H1 (cell line): ENCODE measurements at regions not wholly inside any gene's neighbourhood (a gene's known extent, or its start where the extent isn't known, plus 50 kb on each side); places are given as distances from the start of the nearest gene placed in this dataset.

Experiments
- CTCF ChIA-PET: fragments of 300-600 bp; sonication (Branson Sonifier 250); formaldehyde crosslinking; loops from one replicate; lab custom pipeline; 2021; ENCODE audit not compliant: partially characterized antibody; lab: Charles Lee
- POLR2A ChIA-PET: fragments of 300-600 bp; sonication (Branson Sonifier 250); formaldehyde crosslinking; loops from one replicate; lab custom pipeline; 2021; ENCODE audit warnings: inconsistent platforms; ENCODE audit not compliant: partially characterized antibody; lab: Charles Lee
- DNase-seq, 2 experiments: peaks; one replicate each; pipeline versions ENCODE4 v3.0.0 to v3.0.0-alpha.2; 2010 to 2022; ENCODE audit warnings: low spot score in 2 of 2, low read depth in 1 of 2, mixed read lengths in 1 of 2
- FAIRE-seq: peaks from 2 replicates; lab custom pipeline; 2011; peaks lifted over from hg19 to GRCh38; lab: Jason Lieb, UNC
- H2AFZ ChIP-seq: 2 replicates; pipeline ENCODE4 v1.8.1; 2012; ENCODE audit warnings: low read length, inconsistent platforms
- H2AK5ac ChIP-seq: 2 replicates; pipeline ENCODE4 v1.6.1; 2013; ENCODE audit warnings: low read depth, low read length
- H2BK120ac ChIP-seq: replicated peaks from 2 replicates; pipeline ENCODE3; 2013; ENCODE audit warnings: low read depth, low read length, inconsistent platforms
- H2BK12ac ChIP-seq: 2 replicates; pipeline ENCODE4 v1.6.1; 2013; ENCODE audit warnings: low read depth, low read length
- H2BK15ac ChIP-seq: 2 replicates; pipeline ENCODE4 v1.6.1; 2013; ENCODE audit warnings: low read length
- H2BK20ac ChIP-seq: 2 replicates; pipeline ENCODE4 v1.6.1; 2013; ENCODE audit warnings: low read length
- H2BK5ac ChIP-seq: 2 replicates; pipeline ENCODE4 v1.6.1; 2013; ENCODE audit warnings: low read depth, low read length
- H3K14ac ChIP-seq: 2 replicates; pipeline ENCODE4 v1.6.1; 2013; ENCODE audit warnings: inconsistent platforms; ENCODE audit not compliant: insufficient read length
- H3K18ac ChIP-seq: 2 replicates; pipeline ENCODE4 v1.6.1; 2013; ENCODE audit warnings: low read length; ENCODE audit errors: extremely low read depth
- H3K23ac ChIP-seq: 2 replicates; pipeline ENCODE4 v1.6.1; 2013; ENCODE audit warnings: inconsistent platforms; ENCODE audit not compliant: insufficient read length
- H3K23me2 ChIP-seq: 2 replicates; pipeline ENCODE4 v1.6.1; 2013; ENCODE audit warnings: low read depth, low read length
- H3K27ac ChIP-seq: 2 replicates; pipeline ENCODE4 v1.6.1; 2011; ENCODE audit warnings: low read depth, low read length, inconsistent platforms
- H3K27me3 ChIP-seq, 4 experiments: replicated peaks in 1 of 4; 1 replicate in 1 of 4; 2 replicates in 3 of 4; pipeline versions ENCODE4 v1.6.1 to v1.8.1; 2011 to 2013; ENCODE audit warnings: low read length in 3 of 4, mild to moderate bottlenecking in 3 of 4, inconsistent platforms in 2 of 4, mixed read lengths in 2 of 4, moderate library complexity in 1 of 4; ENCODE audit not compliant: control insufficient read depth in 3 of 4, insufficient read depth in 3 of 4; ENCODE audit errors: extremely low read depth in 1 of 4
- H3K36me3 ChIP-seq, 4 experiments: 2 replicates each; pipeline versions ENCODE4 v1.6.1 to v1.8.1; 2011 to 2013; ENCODE audit warnings: mild to moderate bottlenecking in 4 of 4, low read length in 3 of 4, moderate library complexity in 2 of 4, control low read depth in 1 of 4, inconsistent platforms in 1 of 4; ENCODE audit not compliant: insufficient read depth in 4 of 4, control insufficient read depth in 2 of 4
- H3K4ac ChIP-seq: replicated peaks from 2 replicates; pipeline ENCODE3; 2013; ENCODE audit warnings: low read length, low read depth, mixed read lengths, inconsistent platforms; ENCODE audit not compliant: insufficient read length
- H3K4me1 ChIP-seq, 4 experiments: replicated peaks in 1 of 4; 1 replicate in 1 of 4; 2 replicates in 3 of 4; pipeline versions ENCODE4 v1.6.1 to v1.8.1; 2011 to 2013; ENCODE audit warnings: low read length in 3 of 4, inconsistent platforms in 2 of 4, mixed read lengths in 1 of 4; ENCODE audit not compliant: insufficient read depth in 4 of 4, control insufficient read depth in 3 of 4
- H3K4me2 ChIP-seq, 2 experiments: 2 replicates each; pipeline versions ENCODE4 v1.6.1 to v1.8.1; 2011 to 2013; ENCODE audit warnings: low read depth in 2 of 2, low read length in 2 of 2, control low read depth in 1 of 2, inconsistent platforms in 1 of 2, mild to moderate bottlenecking in 1 of 2; ENCODE audit not compliant: insufficient read depth in 1 of 2
- H3K4me3 ChIP-seq, 4 experiments: fragments of 200-600, 300-600 bp in 1 of 4; sonication (generic), shearing (Covaris generic), sonication (Bioruptor Twin) in 1 of 4; 2 replicates each; pipeline versions ENCODE4 v1.5.1 to v1.8.1; 2011 to 2016; ENCODE audit warnings: low read length in 4 of 4, low read depth in 3 of 4, control low read depth in 2 of 4, inconsistent platforms in 2 of 4, mild to moderate bottlenecking in 2 of 4, mixed read lengths in 1 of 4, moderate library complexity in 1 of 4; ENCODE audit not compliant: insufficient read depth in 2 of 4; ENCODE audit errors: extremely low read depth in 1 of 4
- H3K56ac ChIP-seq: replicated peaks from 2 replicates; pipeline ENCODE3; 2013; ENCODE audit warnings: low read depth, mild to moderate bottlenecking, mixed read lengths, low read length, inconsistent platforms; ENCODE audit not compliant: insufficient read length
- H3K79me1 ChIP-seq: 2 replicates; pipeline ENCODE4 v1.6.1; 2013; ENCODE audit warnings: low read depth, low read length, control low read depth
- H3K79me2 ChIP-seq, 2 experiments: 2 replicates each; pipeline versions ENCODE4 v1.6.1 to v1.8.1; 2012 to 2013; ENCODE audit warnings: low read length in 2 of 2, mild to moderate bottlenecking in 2 of 2, inconsistent platforms in 1 of 2; ENCODE audit not compliant: insufficient read depth in 2 of 2, control insufficient read depth in 1 of 2
- H3K9ac ChIP-seq, 4 experiments: replicated peaks in 1 of 4; 1 replicate in 1 of 4; 2 replicates in 3 of 4; pipeline versions ENCODE4 v1.6.1 to v1.8.1; 2011 to 2013; ENCODE audit warnings: low read depth in 3 of 4, low read length in 3 of 4, control low read depth in 2 of 4, mild to moderate bottlenecking in 2 of 4, moderate library complexity in 2 of 4, inconsistent platforms in 1 of 4; ENCODE audit errors: extremely low read depth in 1 of 4
- H3K9me3 ChIP-seq, 2 experiments: 2 replicates each; pipeline versions ENCODE4 v1.6.1 to v1.8.1; 2012 to 2013; ENCODE audit warnings: mild to moderate bottlenecking in 2 of 2, moderate library complexity in 2 of 2, control low read depth in 1 of 2, inconsistent platforms in 1 of 2, low read depth in 1 of 2, low read length in 1 of 2, mixed read lengths in 1 of 2; ENCODE audit not compliant: insufficient read depth in 2 of 2
- H4K20me1 ChIP-seq, 2 experiments: replicated peaks in 1 of 2; 2 replicates each; pipeline versions ENCODE3 to v1.8.1; 2011 to 2013; ENCODE audit warnings: inconsistent platforms in 2 of 2, low read length in 2 of 2, mild to moderate bottlenecking in 1 of 2; ENCODE audit not compliant: insufficient read depth in 2 of 2, control insufficient read depth in 1 of 2
- H4K5ac ChIP-seq: 2 replicates; pipeline ENCODE4 v1.6.1; 2013; ENCODE audit warnings: low read length, low read depth, mixed read lengths, inconsistent platforms; ENCODE audit not compliant: insufficient read length
- H4K8ac ChIP-seq: 2 replicates; pipeline ENCODE4 v1.8.0; 2013; ENCODE audit warnings: mild to moderate bottlenecking, moderate library complexity, low read length, inconsistent platforms; ENCODE audit not compliant: insufficient read depth; ENCODE audit errors: extremely low read depth
- H4K91ac ChIP-seq: replicated peaks from 2 replicates; pipeline ENCODE3; 2013; ENCODE audit warnings: low read length, mixed read lengths, inconsistent platforms; ENCODE audit not compliant: insufficient read length
- ATF2 ChIP-seq: IDR thresholded peaks from 2 replicates; pipeline ENCODE4 v1.6.1; 2012; ENCODE audit warnings: low read length, inconsistent platforms
- ATF3 ChIP-seq: IDR thresholded peaks from 2 replicates; pipeline ENCODE4 v1.6.1; 2011; ENCODE audit warnings: low read depth, mild to moderate bottlenecking, low read length; ENCODE audit not compliant: insufficient read depth
- CTCF ChIP-seq, 3 experiments: IDR thresholded peaks; 1 replicate in 2 of 3; 2 replicates in 1 of 3; pipeline versions ENCODE4 v1.5.1 to v1.6.1; 2011; ENCODE audit warnings: low read length in 3 of 3, mild to moderate bottlenecking in 3 of 3, inconsistent platforms in 2 of 3, low read depth in 1 of 3, moderate library complexity in 1 of 3; ENCODE audit not compliant: insufficient read depth in 1 of 3; ENCODE audit errors: control extremely low read depth in 1 of 3
- HDAC6 ChIP-seq: IDR thresholded peaks from one replicate; pipeline ENCODE4 v1.7.1; 2012; ENCODE audit warnings: low read depth, mild to moderate bottlenecking, inconsistent platforms, low read length, moderate library complexity
- KDM1A ChIP-seq: fragments of 200-600, 300-600 bp; sonication (generic); IDR thresholded peaks from 2 replicates; pipeline ENCODE4 v1.7.1; 2016; ENCODE audit warnings: mild to moderate bottlenecking, low read length, borderline replicate concordance
- SP4 ChIP-seq: IDR thresholded peaks from 2 replicates; pipeline ENCODE4 v1.6.1; 2012; ENCODE audit warnings: low read length, inconsistent platforms
- YY1 ChIP-seq: IDR thresholded peaks from 2 replicates; pipeline ENCODE4 v1.6.1; 2011; ENCODE audit warnings: low read depth, mild to moderate bottlenecking, low read length
- WGBS, 2 experiments: shearing (Covaris generic) in 1 of 2; methylation state at CpG; one replicate each; pipeline versions ENCODE4 v1.1.6 to v1.1.7; 2013 to 2015; ENCODE audit warnings: low lambda C conversion rate in 2 of 2, mixed read lengths in 2 of 2, inconsistent platforms in 1 of 2, low coverage in 1 of 2, missing lambda C conversion rate in 1 of 2; ENCODE audit not compliant: insufficient replicate concordance in 2 of 2, insufficient coverage in 1 of 2, insufficient read length in 1 of 2; ENCODE audit errors: extremely low coverage in 1 of 2, missing lambda C conversion rate in 1 of 2; 5-methylcytosine and 5-hydroxymethylcytosine counted together

- 89% methylated on average over 7 of the region's 7 CpGs; no CpG with 5 or more reads in 1 of the 2 experiments for WGBS, 2 experiments
- Histone ChIP-seq H3K23ac (no peak overlapping the region), H3K23me2 (no peaks in the 10 kb centered on the region), H3K79me1 (no peaks in the 10 kb centered on the region), H2BK120ac (no peak overlapping the region), H2AFZ (no peak overlapping the region), H2BK15ac (no peak overlapping the region), H4K5ac (no peak overlapping the region), H4K91ac (no peak overlapping the region), H3K18ac (no peak overlapping the region), H3K4me3 (no peak overlapping the region), H4K8ac (no peak overlapping the region), H2BK20ac (no peak overlapping the region), H3K27me3 (no peaks in the 10 kb centered on the region), H4K20me1 (no peaks in the 10 kb centered on the region), H2AK5ac (no peak overlapping the region), H3K9me3 (no peaks in the 10 kb centered on the region), H3K27ac (no peak overlapping the region), H3K36me3 (no peaks in the 10 kb centered on the region), H3K4me2 (no peak overlapping the region), H2BK5ac (no peak overlapping the region), H3K4me1 (no peaks in the 10 kb centered on the region), H3K9ac (no peak overlapping the region), H3K14ac (no peak overlapping the region), H2BK12ac (no peak overlapping the region), H3K56ac (no peak overlapping the region), H3K4ac (no peak overlapping the region), H3K79me2 (no peaks in the 10 kb centered on the region)
- DNase-seq = no peak
- ChIA-PET POLR2A (no interaction called here), CTCF (interaction anchor here (1.2 kb wide), 1 partner anchor 21 kb away, joined by 3 read pairs; no protein-coding TSS in a partner anchor)
- no peak for FAIRE-seq
- TF ChIP-seq ATF2 = no peak
- no peak for TF ChIP-seq KDM1A
- TF ChIP-seq HDAC6 = no peak
- TF ChIP-seq YY1 = no peak
- no peak for TF ChIP-seq CTCF (IDR thresholded peaks at IDR 0.05; ENCODE audit: control extremely low read depth in 1 of 3, insufficient read depth in 1 of 3, low read depth in 1 of 3, low read length in 3 of 3)
- no peak for TF ChIP-seq SP4
- TF ChIP-seq ATF3 = no peak
Measured at GRCh38 chr4:17206829-17207801, 304.8 kb downstream of the QDPR start.
